IMR-90 (cell line): ENCODE measurements at regions not wholly inside any gene's neighbourhood (a gene's known extent, or its start where the extent isn't known, plus 50 kb on each side); places are given as distances from the start of the nearest gene placed in this dataset.
A peak's percentile ranks its signal among the peaks of the same experiment; 100 is the strongest.

Source experiments
- ATAC-seq: fragments of 200-7000 bp; cut with Tn5 transposase; 2 replicates; pipeline ENCODE4 v1.9.1; 2020; ENCODE audit warnings: low read depth, mild to moderate bottlenecking, moderate library complexity
- BruUV-seq: library from RNA; stranded (reverse); fragments of 400-500 nt; replicated peaks from 2 replicates; lab custom pipeline; 2021; lab: Mats Ljungman, UMichigan
- CTCF ChIA-PET: fragments of 300-600 bp; formaldehyde crosslinking; extraction: SDS; loops from one replicate; lab custom pipeline; 2021; ENCODE audit warnings: antibody characterized with exemption; lab: Yijun Ruan, JAX
- POLR2A ChIA-PET: fragments of 300-600 bp; sonication (Branson Sonifier 250); formaldehyde crosslinking; loops from one replicate; lab custom pipeline; 2022; ENCODE audit warnings: antibody characterized with exemption; ENCODE audit not compliant: unreplicated experiment; lab: Charles Lee
- DNase-seq: peaks from one replicate; pipeline ENCODE4 v3.0.0; 2013
- H2AFZ ChIP-seq: replicated peaks from 2 replicates; pipeline ENCODE3; 2013; ENCODE audit warnings: low read length, mild to moderate bottlenecking; ENCODE audit not compliant: poor library complexity
- H2AK5ac ChIP-seq: 2 replicates; pipeline ENCODE4 v1.6.1; 2013; ENCODE audit warnings: low read depth, low read length, inconsistent platforms
- H2AK9ac ChIP-seq: replicated peaks from 2 replicates; pipeline ENCODE3; 2013; ENCODE audit warnings: mild to moderate bottlenecking, low read depth, low read length, moderate library complexity; ENCODE audit not compliant: poor library complexity
- H2BK120ac ChIP-seq: 2 replicates; pipeline ENCODE4 v1.6.1; 2013; ENCODE audit warnings: low read depth, low read length, inconsistent platforms
- H2BK15ac ChIP-seq: 3 replicates; pipeline ENCODE4 v1.6.1; 2013; ENCODE audit warnings: low read depth, low read length, inconsistent platforms
- H2BK20ac ChIP-seq: 2 replicates; pipeline ENCODE4 v1.6.1; 2013; ENCODE audit warnings: low read depth, mild to moderate bottlenecking, inconsistent platforms, low read length, moderate library complexity
- H2BK5ac ChIP-seq: 2 replicates; pipeline ENCODE4 v1.6.1; 2013; ENCODE audit warnings: mild to moderate bottlenecking, low read depth, low read length, inconsistent platforms; ENCODE audit not compliant: poor library complexity, severe bottlenecking
- H3K14ac ChIP-seq: replicated peaks from 2 replicates; pipeline ENCODE4 v1.6.1; 2013; ENCODE audit warnings: low read depth, low read length, inconsistent platforms
- H3K18ac ChIP-seq: 2 replicates; pipeline ENCODE4 v1.6.1; 2013; ENCODE audit warnings: low read depth, low read length, control low read depth
- H3K23ac ChIP-seq: 2 replicates; pipeline ENCODE4 v1.6.1; 2013; ENCODE audit warnings: low read depth, low read length, inconsistent platforms
- H3K27ac ChIP-seq: 2 replicates; pipeline ENCODE4 v1.5.1; 2013; ENCODE audit warnings: mild to moderate bottlenecking, control low read depth, low read length; ENCODE audit not compliant: insufficient read depth
- H3K27me3 ChIP-seq: 2 replicates; pipeline ENCODE4 v1.6.1; 2013; ENCODE audit warnings: low read length; ENCODE audit not compliant: control insufficient read depth, insufficient read depth
- H3K36me3 ChIP-seq: 2 replicates; pipeline ENCODE4 v1.6.1; 2013; ENCODE audit warnings: low read length, mixed read lengths; ENCODE audit not compliant: control insufficient read depth, insufficient read depth
- H3K4ac ChIP-seq: 2 replicates; pipeline ENCODE4 v1.6.1; 2013; ENCODE audit warnings: low read depth, low read length, inconsistent platforms
- H3K4me1 ChIP-seq: 2 replicates; pipeline ENCODE4 v1.6.1; 2013; ENCODE audit warnings: low read length, mixed read lengths; ENCODE audit not compliant: control insufficient read depth, insufficient read depth
- H3K4me2 ChIP-seq: 2 replicates; pipeline ENCODE4 v1.6.1; 2013; ENCODE audit warnings: low read depth, mild to moderate bottlenecking, control low read depth, low read length, moderate library complexity
- H3K4me3 ChIP-seq: 2 replicates; pipeline ENCODE4 v1.5.1; 2013; ENCODE audit warnings: low read depth, mild to moderate bottlenecking, control low read depth, low read length, moderate library complexity; ENCODE audit not compliant: insufficient read depth
- H3K56ac ChIP-seq: 2 replicates; pipeline ENCODE4 v1.6.1; 2013; ENCODE audit warnings: low read length, inconsistent platforms; ENCODE audit not compliant: insufficient read depth; ENCODE audit errors: extremely low read depth
- H3K79me1 ChIP-seq, 2 experiments: 2 replicates each; pipeline ENCODE4 v1.6.1; 2013; ENCODE audit warnings: low read length in 2 of 2, inconsistent platforms in 1 of 2, low read depth in 1 of 2
- H3K9ac ChIP-seq: 2 replicates; pipeline ENCODE4 v1.6.1; 2013; ENCODE audit warnings: low read depth, low read length, control low read depth
- H3K9me1 ChIP-seq: 2 replicates; pipeline ENCODE4 v1.6.1; 2013; ENCODE audit warnings: low read length, inconsistent platforms; ENCODE audit not compliant: insufficient read depth
- H3K9me3 ChIP-seq: 2 replicates; pipeline ENCODE4 v1.6.1; 2013; ENCODE audit warnings: low read length; ENCODE audit not compliant: control insufficient read depth, insufficient read depth
- H4K20me1 ChIP-seq: 2 replicates; pipeline ENCODE4 v1.6.1; 2013; ENCODE audit warnings: low read length, inconsistent platforms; ENCODE audit not compliant: insufficient read depth
- H4K5ac ChIP-seq: 2 replicates; pipeline ENCODE4 v1.6.1; 2013; ENCODE audit warnings: mild to moderate bottlenecking, low read depth, low read length, control low read depth
- H4K8ac ChIP-seq, 2 experiments: 2 replicates each; pipeline ENCODE4 v1.6.1; 2013; ENCODE audit warnings: low read depth in 2 of 2, low read length in 2 of 2, control low read depth in 1 of 2, inconsistent platforms in 1 of 2
- H4K91ac ChIP-seq: 2 replicates; pipeline ENCODE4 v1.6.1; 2013; ENCODE audit warnings: low read depth, low read length, inconsistent platforms; ENCODE audit not compliant: insufficient read depth
- CEBPB ChIP-seq: IDR thresholded peaks from 2 replicates; pipeline ENCODE4 v1.6.1; 2012; ENCODE audit warnings: low read depth, low read length, improper control_type of control experiment
- RFX5 ChIP-seq: IDR thresholded peaks from 2 replicates; pipeline ENCODE4 v1.8.0; 2012; ENCODE audit warnings: low read depth, mild to moderate bottlenecking, low read length, moderate library complexity
- WGBS, 2 experiments: methylation state at CpG; one replicate each; pipeline versions ENCODE4 v1.1.5 to v1.1.7; 2013; ENCODE audit warnings: missing lambda C conversion rate in 2 of 2; ENCODE audit not compliant: insufficient read length in 1 of 2; ENCODE audit errors: extremely low coverage in 2 of 2; 5-methylcytosine and 5-hydroxymethylcytosine counted together
- dilution Hi-C: fragments of 300-500 bp; cut with HindIII; formaldehyde crosslinking; loops from one replicate; pipeline ENCODE4 v1.14.3; 2018; ENCODE audit warnings: low sequenced_read_pairs; ENCODE audit not compliant: unreplicated experiment
- in situ Hi-C: fragments of 300-500 bp; cut with MboI; formaldehyde crosslinking; loops from 3 replicates; pipeline ENCODE4 v1.14.3; 2019; ENCODE audit warnings: low sequenced_read_pairs, inconsistent platforms, mixed read lengths
- intact Hi-C: fragments of 100-400 bp; cut with micrococcal nuclease; formaldehyde crosslinking; loops from 2 replicates; pipeline ENCODE4 v1.10.0; 2022

GRCh38 chr6:56897789-56898529 is 56.9 kb upstream of the BEND6 start:
- BruUV-seq = no TSS peak
- no peak overlapping the region for H3K4me2 ChIP-seq
- in situ Hi-C loops = no loop called here
- no peaks in the 10 kb centered on the region for H3K9me3 ChIP-seq
- H4K20me1 ChIP-seq = no peaks in the 10 kb centered on the region
- H2BK5ac ChIP-seq = peak overlapping the region; percentile 12
- intact Hi-C loops = no loop called here
- no peak overlapping the region; the same call in 1 of the 2 replicates for H3K14ac ChIP-seq
- no peak overlapping the region for H3K9ac ChIP-seq
- H3K9me1 ChIP-seq = peaks cover 13% of the 10 kb centered on the region
- no peak for DNase-seq
- H3K18ac ChIP-seq = no peak overlapping the region
- H3K23ac ChIP-seq = peak overlapping the region; percentile 25; the same call in 1 of the 2 replicates
- no peak overlapping the region for H4K5ac ChIP-seq
- H2BK15ac ChIP-seq = peak overlapping the region; percentile 26; the same call in 2 of the 3 replicates
- H2AK9ac ChIP-seq = peak overlapping the region; percentile 13
- H2BK20ac ChIP-seq = peak overlapping the region; percentile 41
- H3K56ac ChIP-seq = no peak overlapping the region
- H3K4me1 ChIP-seq = peaks cover 9% of the 10 kb centered on the region
- peaks cover 16 to 40% of the 10 kb centered on the region in 2 experiments for H3K79me1 ChIP-seq
- dilution Hi-C loops = no loop called here
- H3K4ac ChIP-seq = peak overlapping the region; percentile 51; the same call in 1 of the 2 replicates
- H3K27ac ChIP-seq = no peak overlapping the region
- TF ChIP-seq CEBPB (no peak), RFX5 (no peak)
- 92% methylated on average over 2 of the region's 4 CpGs; no CpG with 5 or more reads in 1 of the 2 experiments for WGBS, 2 experiments
- ChIA-PET CTCF (no interaction called here), POLR2A (no interaction called here)
- no peaks in the 10 kb centered on the region for H3K27me3 ChIP-seq
- peak overlapping the region; percentile 35; the same call in 1 of the 2 replicates for H2BK120ac ChIP-seq
- no peak for ATAC-seq
- H3K36me3 ChIP-seq = peaks cover 8% of the 10 kb centered on the region
- no peak overlapping the region for H3K4me3 ChIP-seq
- H4K8ac ChIP-seq = no peak overlapping the region
- no peak overlapping the region for H2AFZ ChIP-seq
- H4K91ac ChIP-seq = no peak overlapping the region; the same call in 1 of the 2 replicates
- peak overlapping the region; percentile 29; the same call in 1 of the 2 replicates for H2AK5ac ChIP-seq
